IPS DF 4.7 (cell line): ENCODE measurements at regions not wholly inside any gene's neighbourhood (a gene's known extent, or its start where the extent isn't known, plus 50 kb on each side); places are given as distances from the start of the nearest gene placed in this dataset.
"Not testable (repeated sequence)": the region's sequence is repeated elsewhere in the genome, so short reads cannot be mapped to it uniquely, and the experiment has no call there.

ENCODE experiments used
- DNase-seq: peaks from one replicate; pipeline ENCODE4 v3.0.0-alpha.2; 2013; ENCODE audit warnings: low spot score; ENCODE audit errors: extremely low read depth

- DNase-seq = no peak
Observed at GRCh38 chr12:93978553-93978952, 169.8 kb upstream of the PLXNC1 start.

- no peak for DNase-seq
Observed at GRCh38 chr12:93979189-93979588, 169.2 kb upstream of the PLXNC1 start.

GRCh38 chr12:93980711-93981110, 167.7 kb upstream of the PLXNC1 start:
- DNase-seq = no peak

GRCh38 chr12:93981411-93981810, 167.0 kb upstream of the PLXNC1 start:
- DNase-seq = no peak

GRCh38 chr12:93982771-93983315, 165.5 kb upstream of the PLXNC1 start:
- no peak for DNase-seq

- DNase-seq = no peak
Observed at GRCh38 chr12:93984005-93984404, 164.4 kb upstream of the PLXNC1 start.

GRCh38 chr12:93989949-93990348, 158.4 kb upstream of the PLXNC1 start:
- DNase-seq = no peak

GRCh38 chr12:93990832-93991803, 157.3 kb upstream of the PLXNC1 start:
- no peak for DNase-seq

GRCh38 chr12:93991829-93992461, 156.4 kb upstream of the PLXNC1 start:
- DNase-seq = no peak

- no peak for DNase-seq
Observed at GRCh38 chr12:93994721-93995120, 153.7 kb upstream of the PLXNC1 start.

GRCh38 chr12:93996321-93996720, 152.1 kb upstream of the PLXNC1 start:
- no peak for DNase-seq

- no peak for DNase-seq
Observed at GRCh38 chr12:94001691-94002090, 146.7 kb upstream of the PLXNC1 start.

- DNase-seq = not testable (repeated sequence)
Observed at GRCh38 chr12:94002925-94003324, 145.5 kb upstream of the PLXNC1 start.

- DNase-seq = peak; percentile 62
Observed at GRCh38 chr12:94007833-94008232, 140.5 kb upstream of the PLXNC1 start.

- DNase-seq = peak; percentile 84
Observed at GRCh38 chr12:94010307-94010706, 138.1 kb upstream of the PLXNC1 start.

- DNase-seq = no peak
Observed at GRCh38 chr12:94012071-94012470, 136.3 kb upstream of the PLXNC1 start.

- no peak for DNase-seq
Observed at GRCh38 chr12:94012590-94012989, 135.8 kb upstream of the PLXNC1 start.

- DNase-seq = not testable (repeated sequence)
Observed at GRCh38 chr12:94017247-94017646, 131.1 kb upstream of the PLXNC1 start.

- DNase-seq = no peak
Observed at GRCh38 chr12:94020335-94020734, 128.0 kb upstream of the PLXNC1 start.

GRCh38 chr12:94023879-94024278, 124.5 kb upstream of the PLXNC1 start:
- DNase-seq = no peak

- DNase-seq = no peak
Observed at GRCh38 chr12:94025068-94025467, 123.3 kb upstream of the PLXNC1 start.

- no peak for DNase-seq
Observed at GRCh38 chr12:94025756-94026155, 122.6 kb upstream of the PLXNC1 start.
